NCI-H2227 treated with DMSO at 0.1 percent for 48 hours (cell line): ENCODE measurements at regions not wholly inside any gene's neighbourhood (a gene's known extent, or its start where the extent isn't known, plus 50 kb on each side); places are given as distances from the start of the nearest gene placed in this dataset.
"Not testable (repeated sequence)": the region's sequence is repeated elsewhere in the genome, so short reads cannot be mapped to it uniquely, and the experiment has no call there.

Source experiments
- DNase-seq: peaks from one replicate; lab custom pipeline; 2025; lab: John Stamatoyannopoulos, UW

DNA sequence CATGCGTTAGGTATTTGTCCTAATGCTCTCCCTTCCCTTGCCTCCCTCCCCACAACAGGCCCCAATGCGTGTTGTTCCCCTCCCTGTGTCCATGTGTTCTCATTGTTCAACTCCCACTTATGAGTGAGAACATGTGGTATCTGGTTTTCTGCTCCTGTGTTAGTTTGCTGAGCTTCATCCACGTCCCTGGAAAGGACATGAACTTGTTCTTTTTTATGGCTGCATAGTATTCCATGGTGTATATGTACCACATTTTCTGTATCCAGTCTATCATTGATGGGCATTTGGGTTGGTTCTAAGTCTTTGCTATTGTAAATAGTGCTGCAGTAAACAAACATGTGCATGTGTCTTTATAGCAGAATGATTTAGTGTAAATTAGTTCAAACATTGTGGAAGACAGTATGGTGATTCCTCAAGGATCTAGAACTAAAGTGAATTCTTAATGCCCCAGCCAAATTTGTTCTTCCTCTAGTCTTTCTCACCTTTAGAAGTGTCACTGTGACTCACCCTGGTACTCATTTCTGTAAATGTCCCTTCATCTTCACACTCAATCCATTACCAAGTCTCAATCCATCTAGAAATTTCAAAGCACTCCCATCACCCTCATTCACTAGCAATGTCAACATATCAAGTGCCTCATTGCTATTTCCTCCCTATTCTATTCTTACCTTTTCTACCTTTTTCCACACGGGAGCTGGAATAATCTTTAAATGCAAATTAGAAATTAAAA lies 123.9 kb downstream of the MREG start:
- DNase-seq, result not testable (repeated sequence)

DNA sequence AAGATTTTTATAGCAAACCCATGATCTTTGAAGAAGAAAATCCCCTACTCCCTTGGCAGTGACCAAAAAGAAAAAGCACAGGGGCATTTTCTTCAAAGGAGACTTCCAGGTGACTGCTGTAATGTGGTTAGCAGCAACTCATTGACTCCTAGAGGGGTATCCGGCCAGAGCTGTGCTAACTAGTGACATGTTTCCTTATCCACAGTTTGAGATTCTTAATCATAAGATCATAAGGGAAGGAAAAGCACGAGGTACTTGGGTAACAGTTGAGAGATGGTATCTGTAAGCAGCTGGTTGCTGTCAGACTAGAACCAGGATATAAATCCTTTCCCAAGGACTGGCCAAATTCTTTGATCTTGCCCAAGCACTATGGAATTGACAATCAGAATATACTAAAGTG lies 124.7 kb downstream of the MREG start:
- DNase-seq, result no peak

DNA sequence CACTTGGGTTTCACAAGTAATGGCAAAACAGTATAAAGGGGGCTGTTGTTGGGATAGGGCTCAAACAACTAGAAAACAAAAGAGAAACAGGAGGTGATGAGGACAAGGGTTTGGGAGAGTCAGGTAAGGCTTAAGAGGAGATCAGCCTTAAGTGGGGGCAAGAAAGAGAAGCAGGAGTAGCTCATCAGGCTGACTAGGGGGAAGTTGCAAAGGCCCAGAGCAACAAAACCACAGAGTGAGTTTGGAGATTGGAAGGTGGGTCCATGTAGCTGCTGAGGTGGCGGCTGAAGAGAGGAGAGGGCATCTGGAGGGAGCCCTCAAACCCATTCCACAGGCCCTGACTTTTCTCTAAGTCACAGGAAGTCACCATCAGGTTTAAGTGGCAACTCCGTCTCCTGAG lies 126.0 kb downstream of the MREG start:
- DNase-seq, result no peak

DNA sequence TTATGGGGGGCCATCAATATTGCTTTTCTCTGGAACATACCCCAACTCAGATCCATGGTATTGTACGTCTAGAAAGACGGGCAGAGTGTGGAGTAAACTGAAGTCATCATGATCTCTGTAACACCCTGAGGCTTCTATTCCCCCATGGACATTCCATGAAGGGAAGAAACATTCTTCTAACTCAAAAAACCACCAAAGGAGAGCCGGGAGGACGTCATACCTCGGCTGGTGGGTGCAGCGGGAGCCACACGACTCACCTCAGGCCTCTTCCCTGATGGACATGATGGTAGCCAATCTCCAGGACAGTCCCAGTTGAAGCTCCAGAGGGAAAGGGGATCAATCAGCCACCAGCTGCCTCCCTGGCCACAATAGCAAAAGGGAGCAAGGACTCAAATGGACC lies 127.3 kb downstream of the MREG start:
- DNase-seq, result no peak

DNA sequence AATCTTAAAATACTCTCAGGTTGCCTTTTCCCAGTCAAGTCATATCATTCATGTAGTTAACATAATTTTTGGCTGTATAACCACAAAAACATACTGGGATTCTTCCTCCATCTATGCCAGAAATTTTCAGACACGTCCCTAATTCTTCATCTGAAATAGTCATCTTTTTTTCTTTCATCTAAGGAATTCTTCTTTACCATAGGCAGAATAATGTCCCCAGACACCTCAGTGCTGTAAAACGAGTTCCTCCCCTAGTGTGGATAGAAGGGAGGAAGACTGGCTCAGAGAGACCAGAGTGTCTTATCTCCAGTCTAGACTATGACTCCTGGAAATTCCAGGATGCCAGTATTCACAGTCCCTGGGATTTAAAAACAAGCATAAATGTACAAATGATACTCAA lies 127.8 kb downstream of the MREG start:
- DNase-seq, result no peak

DNA sequence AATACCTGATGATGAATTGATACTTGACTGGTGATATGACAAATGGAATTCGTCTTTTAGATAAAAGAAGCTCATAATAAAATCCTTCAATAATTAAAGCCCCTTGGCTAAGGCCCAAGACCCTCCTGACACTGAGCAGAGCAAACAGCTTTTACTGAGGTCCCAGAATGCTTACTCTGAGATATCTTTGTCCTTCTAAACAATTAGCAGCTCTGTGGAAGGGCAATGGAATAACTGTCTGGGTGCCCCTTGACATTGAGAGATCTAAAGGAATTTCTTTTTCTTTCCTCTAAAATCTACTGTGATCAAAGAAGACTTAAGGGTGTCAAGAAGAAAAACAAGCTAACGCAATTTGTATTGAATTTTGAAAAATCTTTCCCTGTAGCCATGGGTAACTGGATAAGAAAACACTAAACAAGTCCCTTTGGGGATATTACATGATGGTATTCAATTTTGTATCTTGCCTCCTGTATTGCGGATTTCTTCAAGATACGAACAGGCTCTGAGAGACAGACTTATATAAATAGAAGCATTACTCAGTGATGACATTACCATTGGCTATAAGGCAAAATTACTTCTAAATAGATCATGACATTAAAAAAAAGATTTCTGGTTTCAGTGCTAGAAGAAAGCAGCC lies 128.8 kb downstream of the MREG start:
- no peak for DNase-seq

DNA sequence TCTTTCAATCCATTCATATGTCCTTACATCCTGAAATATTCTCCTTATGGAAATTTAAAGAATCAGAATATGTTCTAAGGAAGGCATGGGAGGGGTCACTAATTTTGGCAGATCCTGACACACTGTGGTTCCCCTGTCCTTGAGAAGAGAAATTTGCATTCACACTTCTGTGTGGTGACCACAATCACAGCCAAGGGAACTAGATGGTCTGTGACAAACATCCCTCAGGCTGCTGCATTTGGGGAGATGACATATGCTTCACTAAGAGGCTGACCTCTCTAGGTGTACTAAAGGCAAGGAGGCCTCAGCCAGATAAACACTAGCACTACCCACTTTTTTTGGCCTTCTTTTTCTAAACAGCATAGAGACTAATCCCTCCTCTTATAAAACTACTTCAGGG lies 129.6 kb downstream of the MREG start:
- DNase-seq, result no peak

DNA sequence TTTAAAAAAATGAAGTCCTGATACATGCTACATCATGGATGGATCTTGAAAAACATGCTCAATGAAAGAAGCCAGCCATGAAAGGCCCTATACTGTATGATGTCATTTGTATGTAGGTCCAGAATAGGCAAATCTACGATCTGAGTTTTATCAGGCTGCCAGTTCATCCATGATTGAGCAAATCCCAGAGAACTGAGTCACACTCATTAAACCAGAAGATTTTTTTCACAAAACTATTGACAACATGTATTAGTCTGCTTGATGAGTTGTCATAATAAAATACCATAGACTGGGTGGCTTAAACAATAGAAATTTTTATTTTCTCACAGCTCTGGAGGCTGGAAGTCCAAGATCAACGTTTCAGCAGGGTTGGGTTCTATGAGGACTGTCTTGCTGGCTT lies 130.7 kb downstream of the MREG start:
- DNase-seq, result no peak

DNA sequence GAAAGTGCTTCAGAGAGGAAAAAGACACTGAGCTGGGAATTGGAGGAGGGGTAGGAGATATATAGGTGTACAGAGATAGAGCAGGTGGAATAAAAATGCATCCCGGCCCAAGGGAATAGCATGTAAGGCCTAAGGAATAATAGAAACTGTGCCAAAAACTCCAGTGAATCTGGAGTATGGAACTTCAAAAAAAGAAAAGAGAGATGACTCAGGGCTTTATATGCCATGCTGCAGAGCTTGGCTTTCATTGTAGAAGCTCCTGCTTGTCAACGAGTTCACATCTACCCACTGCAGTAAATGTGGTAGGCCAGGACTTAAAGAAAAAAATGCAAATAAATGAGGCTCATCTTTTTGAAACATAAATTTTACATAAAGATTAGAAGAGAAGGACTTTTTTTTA lies 131.8 kb downstream of the MREG start:
- DNase-seq, result no peak

DNA sequence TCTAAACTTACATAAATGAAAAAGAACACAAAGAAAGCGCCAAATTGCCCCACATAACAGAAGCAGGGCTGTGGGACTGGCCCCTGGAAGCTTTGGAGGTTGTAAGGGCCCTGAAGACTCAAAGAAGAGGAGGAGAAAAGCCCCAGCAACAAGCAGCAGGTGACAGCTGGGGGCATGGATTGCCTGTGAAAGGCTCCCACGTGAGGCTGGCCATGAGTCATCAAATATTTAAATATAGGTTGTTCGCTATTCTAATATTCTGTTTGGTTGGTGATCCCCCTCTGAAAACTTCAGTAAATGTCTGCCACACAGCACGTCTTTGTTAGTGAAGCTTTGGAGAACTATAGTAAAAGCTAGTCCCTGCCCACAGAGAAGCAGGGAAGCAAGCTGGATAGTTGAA lies 132.4 kb downstream of the MREG start:
- no peak for DNase-seq

DNA sequence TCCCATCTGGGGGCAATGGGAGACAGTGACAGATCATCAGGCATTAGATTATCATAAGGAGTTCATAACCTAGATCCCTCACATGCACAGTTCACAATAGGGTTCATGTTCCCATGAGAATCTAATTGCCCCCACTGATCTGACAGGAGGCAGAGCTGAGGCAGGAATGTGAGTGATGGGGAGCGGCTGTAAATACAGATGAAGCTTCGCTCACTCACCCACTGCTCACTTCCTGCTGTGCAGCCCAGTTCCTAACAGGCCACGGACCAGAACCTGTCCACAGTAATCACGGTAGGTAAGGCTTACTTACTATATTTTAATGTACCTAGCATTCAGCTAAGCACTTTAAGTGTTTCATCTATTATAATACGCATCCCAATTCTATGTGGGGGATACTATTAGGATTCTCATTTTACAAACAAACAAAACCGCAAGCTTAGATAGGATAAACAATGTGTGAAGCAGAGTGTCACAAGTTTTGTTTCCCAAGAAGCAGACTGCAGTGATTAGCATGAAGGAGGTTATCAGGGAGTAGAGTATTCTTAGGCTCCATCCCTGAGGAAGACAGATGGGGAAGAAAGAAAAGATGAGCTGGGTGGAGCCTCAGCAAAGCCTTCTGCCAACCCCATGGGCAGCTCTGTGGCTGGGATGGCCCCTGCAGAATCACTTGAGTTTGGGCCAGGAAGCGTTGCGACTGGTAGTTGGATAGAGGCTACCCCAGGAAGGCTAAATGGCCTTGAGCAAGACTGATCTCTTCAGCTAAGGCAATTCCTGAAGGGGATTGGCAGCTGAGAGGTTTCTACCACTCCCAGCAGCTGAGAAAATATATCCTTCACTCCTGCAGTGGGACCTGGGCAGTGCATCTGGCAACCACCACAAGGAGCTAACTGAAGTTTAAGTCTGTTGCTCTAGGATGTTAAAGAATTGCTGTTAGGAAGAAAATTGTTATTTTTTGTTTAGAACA lies 133.1 kb downstream of the MREG start:
- no peak for DNase-seq

DNA sequence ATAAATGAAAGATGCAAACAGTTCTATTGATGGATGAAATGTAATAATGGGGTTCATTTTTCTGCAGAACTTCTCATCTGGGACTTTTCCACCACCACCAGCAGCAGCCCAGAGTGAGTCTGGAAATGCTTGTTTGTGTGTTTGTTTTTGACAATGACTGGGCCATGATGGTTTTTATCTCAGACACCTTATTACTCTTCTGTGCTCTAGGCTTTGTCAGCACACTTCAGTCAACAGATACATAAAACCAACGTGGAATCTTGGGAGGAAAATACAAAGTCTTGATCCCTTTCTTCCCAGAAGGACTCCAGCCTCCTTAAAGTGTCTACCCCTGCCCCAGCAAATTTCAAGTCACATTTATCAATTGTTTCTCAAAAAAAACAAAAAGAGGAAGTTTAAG lies 134.0 kb downstream of the MREG start:
- no peak for DNase-seq

DNA sequence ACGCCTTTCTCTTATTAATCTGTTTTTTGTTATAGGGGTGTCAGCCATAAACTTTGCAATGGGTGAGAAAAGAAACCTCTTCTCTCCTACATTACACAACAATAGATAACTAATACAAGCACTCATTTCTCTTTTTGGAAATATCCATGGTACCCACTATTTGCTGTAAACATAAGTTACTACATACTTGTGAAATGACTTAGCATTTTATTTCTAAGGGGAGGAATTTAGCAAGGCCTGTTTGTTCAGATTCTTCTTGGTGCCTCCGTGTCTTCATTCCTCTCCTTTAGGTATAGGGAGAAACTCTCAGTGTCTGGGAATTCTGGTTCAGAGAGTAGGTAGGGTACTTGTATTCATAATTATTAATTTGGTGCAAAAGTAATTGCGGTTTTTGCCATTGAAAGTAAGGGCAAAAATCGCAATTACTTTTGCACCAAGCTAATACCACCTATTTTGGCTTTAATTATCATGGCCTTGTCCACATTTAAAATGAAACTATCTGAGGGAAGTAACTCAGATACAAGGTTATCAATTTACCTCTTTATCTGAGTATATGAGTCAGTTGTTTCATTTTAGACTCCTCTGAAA lies 134.8 kb downstream of the MREG start:
- no peak for DNase-seq

DNA sequence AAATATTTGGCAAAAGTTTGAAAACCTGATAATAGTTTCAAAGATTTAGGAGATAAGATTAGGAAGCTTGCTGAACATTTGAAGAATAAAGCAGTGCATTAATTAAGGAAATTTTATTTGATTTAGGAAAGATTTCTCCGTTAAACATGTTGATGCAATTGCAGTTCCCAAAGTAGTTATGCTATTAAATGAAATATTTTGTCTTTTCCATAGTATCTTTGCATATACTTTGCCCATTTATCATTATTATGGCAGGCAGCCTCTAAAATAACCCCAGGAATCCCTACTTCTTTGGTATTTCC lies 136.5 kb downstream of the MREG start:
- DNase-seq, result no peak

DNA sequence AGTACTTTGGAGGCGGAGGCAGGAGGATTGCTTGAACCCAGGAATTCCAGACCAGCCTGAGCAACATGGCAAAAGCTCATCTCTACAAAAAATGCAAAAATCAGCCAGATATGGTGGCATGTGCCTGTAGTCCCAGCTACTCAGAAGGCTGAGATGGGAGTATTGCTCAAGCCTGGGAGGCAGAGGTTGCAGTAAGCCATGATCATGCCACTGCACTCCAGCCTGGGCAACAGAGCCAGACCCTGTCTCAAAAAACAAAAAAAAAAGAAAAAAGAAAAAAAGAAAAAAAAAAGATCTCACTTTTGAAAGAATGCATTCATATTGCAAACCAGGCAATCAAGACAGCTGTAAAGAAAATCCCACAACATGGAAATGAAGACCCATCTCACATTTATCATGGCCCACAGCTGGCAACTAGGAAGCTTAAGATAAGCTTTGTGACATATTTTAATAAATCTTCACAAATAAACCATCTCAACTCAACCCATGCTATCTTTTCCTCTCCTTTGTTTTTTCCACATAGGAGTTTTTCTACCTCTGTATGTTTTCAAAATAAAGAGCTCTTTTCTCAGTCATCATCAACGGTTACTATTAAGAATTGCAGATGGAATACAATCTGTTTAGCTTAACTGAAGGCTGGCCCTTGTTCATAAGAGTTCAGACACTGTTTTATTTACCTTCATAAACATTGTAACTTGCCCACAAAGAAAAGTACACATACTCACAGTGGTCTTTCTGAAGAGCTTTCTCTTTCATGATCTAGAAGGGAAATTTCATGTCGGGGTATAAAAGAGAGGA lies 137.0 kb downstream of the MREG start:
- DNase-seq, result no peak

DNA sequence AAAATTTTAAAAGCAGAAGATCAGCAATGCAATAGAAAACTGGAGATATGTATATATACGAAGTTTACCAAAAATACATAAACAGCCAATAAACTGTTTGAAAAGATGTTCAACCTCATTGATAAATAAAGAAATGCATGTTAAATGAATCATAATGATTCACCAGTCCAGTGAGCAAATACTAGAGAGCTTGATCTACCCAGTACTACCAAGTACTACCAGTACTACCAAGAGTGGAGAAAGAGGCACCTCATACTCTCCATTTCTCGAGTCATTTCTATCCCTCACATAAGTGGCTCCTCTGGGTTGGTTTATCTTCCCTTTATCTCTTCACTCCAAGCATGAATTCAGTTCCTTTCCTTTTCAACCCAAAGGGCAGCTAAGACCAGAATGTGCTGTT lies 138.9 kb downstream of the MREG start:
- DNase-seq, result no peak

DNA sequence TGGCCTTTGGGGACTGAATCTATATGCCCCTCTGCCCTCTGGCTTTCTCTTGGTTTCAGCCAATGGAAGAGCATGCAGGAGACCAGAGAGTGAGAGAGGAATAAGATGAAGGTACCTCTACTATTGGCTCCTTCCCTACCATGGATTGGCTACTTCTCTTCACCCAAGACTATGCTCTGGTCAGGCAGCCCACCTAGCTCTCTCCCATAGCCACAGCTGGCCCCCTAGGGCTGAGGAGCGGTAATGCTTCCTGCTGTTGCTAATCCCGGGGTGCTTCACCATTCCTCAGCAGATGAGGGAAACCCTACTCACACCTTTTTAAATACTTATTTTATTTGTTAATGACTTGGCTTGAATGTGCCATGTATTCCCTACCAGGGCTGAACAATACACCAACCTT lies 142.4 kb downstream of the MREG start:
- DNase-seq, result no peak

DNA sequence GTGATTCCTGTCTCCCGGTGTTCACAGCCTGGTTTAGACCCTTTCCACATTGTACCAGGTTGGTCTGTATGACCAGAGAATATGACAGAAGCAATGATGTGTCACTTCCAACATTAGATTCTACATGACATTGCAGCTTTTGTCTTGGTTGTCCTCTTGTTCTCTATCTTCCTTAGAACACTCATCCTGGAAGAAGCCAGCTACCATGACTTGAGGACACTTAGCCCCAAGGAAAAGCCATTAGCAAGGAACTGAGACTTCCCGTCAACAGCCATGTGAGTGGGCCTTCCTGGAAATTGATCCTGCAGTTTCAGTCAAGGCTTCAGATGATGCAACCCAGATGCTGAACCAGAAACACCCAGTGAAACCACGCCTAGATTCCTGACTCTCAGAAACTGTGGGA lies 143.3 kb downstream of the MREG start:
- DNase-seq, result no peak

DNA sequence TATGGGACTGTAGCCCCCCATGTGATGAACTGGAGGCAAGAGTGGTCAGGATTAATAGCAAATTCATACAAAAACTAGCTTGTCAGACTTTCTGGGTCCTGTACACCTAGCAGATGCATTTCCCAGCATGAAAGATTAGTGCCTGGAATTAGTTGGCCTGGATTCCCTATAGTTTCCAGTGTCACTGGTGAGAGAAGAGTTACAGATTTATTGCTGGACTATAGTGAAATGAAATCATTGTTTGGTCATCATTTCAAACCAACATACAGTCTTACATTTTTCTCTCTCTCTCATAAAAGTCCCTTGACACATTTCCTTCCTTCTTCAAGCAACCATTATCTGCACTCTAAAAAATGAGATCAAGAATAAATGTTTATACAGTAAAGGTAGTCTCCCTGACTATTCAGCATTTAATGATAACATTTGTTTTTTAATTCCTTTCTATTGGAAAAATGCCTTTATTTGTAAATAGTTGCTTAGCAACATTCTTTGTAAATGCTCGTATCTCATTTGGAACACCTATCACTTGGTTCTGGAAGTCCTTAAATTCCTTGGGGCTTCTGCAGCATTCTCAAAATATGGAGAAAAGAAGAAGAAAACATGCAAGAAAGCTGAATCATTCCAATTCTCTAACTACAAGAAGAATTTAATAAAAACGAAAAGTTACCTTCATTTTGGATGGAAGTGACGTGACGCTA lies 144.4 kb downstream of the MREG start:
- DNase-seq, result no peak

DNA sequence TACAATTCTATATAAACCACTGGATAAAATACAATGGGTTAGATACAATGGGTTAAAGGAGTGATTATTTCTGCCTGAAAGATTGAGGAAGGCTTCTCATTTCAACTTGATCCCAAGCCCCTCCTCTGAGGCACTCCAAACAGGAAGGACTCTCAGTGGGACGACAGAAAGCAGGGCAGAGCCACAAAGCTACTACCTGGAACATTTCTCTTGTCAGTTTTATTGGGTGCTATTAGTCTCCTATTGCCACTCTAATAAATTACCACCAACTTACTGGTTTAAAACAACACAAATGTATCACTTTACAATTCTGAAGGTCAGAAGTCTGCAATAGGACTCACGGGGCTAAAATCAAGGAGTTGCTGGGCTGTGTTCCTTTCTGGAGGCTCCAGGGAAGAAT lies 146.7 kb downstream of the MREG start:
- DNase-seq, result no peak

DNA sequence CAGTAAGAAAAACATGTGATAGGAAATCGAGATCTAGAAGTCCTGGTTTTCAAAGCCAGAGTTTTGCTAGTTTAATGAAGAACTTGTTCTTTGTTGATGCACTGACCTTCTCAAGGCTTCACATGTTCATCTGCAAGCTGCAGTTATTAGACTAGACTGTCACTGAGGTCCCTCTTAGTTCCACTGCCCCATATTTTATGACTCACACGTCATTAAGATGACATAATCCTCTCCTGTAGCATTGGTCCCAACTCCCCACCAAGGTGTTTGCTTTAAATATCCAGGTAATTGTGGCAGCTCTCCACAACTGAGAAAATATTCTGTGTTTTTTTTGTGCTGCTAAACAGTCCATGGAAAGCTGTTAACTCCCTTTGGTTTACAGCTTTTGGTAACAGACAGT lies 149.7 kb downstream of the MREG start:
- no peak for DNase-seq
